ENCODE measurements at regions not wholly inside any gene's neighbourhood (a gene's known extent, or its start where the extent isn't known, plus 50 kb on each side); places are given as distances from the start of the nearest gene placed in this dataset.

DNA sequence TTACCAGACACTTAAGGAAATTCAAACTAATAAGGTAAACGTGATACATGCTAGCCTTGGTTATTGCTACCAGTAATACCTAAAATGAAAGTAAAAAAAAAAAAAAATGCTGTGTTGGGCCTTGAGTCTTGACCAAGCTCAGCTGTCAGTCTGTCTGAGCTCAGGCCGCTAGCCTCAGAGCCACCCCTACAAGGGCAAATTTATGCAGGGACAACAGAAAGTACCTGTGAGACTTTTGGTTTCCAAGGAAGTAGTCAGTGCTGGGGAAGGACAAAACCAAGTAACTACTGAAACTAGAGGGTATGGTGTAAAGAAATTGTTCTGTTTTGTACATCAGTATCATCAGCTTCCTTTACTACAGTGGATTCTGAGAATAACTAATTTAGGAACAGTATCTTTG is 134.3 kb upstream of the SLITRK5 start:
- intact Hi-C loops (cut with DNase I): no loop called here
- H3K27me3 ChIP-seq (replicated peaks; ENCODE audit: insufficient read depth): no peaks in the 10 kb centered on the region
- H3K36me3 ChIP-seq: no peaks in the 10 kb centered on the region
- no peak for DNase-seq (ENCODE audit: low spot score)
- no peaks in the 10 kb centered on the region for H3K9me3 ChIP-seq
- 83% methylated on average over 2 of the region's 2 CpGs for WGBS
- no peak overlapping the region for H3K27ac ChIP-seq
- H3K4me3 ChIP-seq: no peak overlapping the region
- TF ChIP-seq POLR2AphosphoS5 (IDR thresholded peaks at IDR 0.05) (no peak), CTCF (IDR thresholded peaks at IDR 0.05) (no peak), POLR2A (IDR thresholded peaks at IDR 0.05) (no peak)
- no peaks in the 10 kb centered on the region for H3K4me1 ChIP-seq (replicated peaks)

DNA sequence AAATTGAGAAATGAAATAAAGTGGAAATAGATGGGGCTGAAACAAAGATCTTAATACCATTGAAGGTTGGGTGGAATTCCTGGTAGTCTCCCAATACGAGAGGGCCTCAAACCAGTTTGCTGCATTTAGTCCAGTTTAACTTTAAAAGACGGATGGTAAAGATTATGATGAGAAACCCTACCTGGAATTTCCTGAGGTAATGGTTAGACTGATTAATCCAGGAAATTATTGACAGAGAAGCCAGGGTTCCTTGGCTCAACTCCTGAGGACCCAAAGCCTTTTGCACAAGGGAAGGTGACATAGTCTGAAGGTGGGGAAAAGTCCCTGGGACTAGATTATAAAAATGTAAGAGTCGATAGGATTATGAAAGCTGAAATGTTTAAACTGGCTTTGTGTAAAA is 133.2 kb upstream of the SLITRK5 start:
- Histone ChIP-seq H3K4me3 (no peak overlapping the region), H3K27ac (no peak overlapping the region), H3K9me3 (no peaks in the 10 kb centered on the region), H3K4me1 (replicated peaks) (no peaks in the 10 kb centered on the region), H3K27me3 (replicated peaks; ENCODE audit: insufficient read depth) (no peaks in the 10 kb centered on the region), H3K36me3 (no peaks in the 10 kb centered on the region)
- no peak for DNase-seq (ENCODE audit: low spot score)
- WGBS: 84% methylated on average over 3 of the region's 3 CpGs
- intact Hi-C loops (cut with DNase I): no loop called here
- TF ChIP-seq CTCF (IDR thresholded peaks at IDR 0.05): no peak
- no peak for TF ChIP-seq POLR2AphosphoS5 (IDR thresholded peaks at IDR 0.05)
- TF ChIP-seq POLR2A (IDR thresholded peaks at IDR 0.05): no peak

GRCh38 chr13:87538366-87539052 is 132.7 kb upstream of the SLITRK5 start:
- DNase-seq (ENCODE audit: low spot score): no peak
- no peaks in the 10 kb centered on the region for H3K36me3 ChIP-seq
- H3K27me3 ChIP-seq (replicated peaks; ENCODE audit: insufficient read depth): no peaks in the 10 kb centered on the region
- H3K27ac ChIP-seq: no peak overlapping the region
- H3K9me3 ChIP-seq: no peaks in the 10 kb centered on the region
- intact Hi-C loops (cut with DNase I): no loop called here
- no peaks in the 10 kb centered on the region for H3K4me1 ChIP-seq (replicated peaks)
- no peak overlapping the region for H3K4me3 ChIP-seq
- no peak for TF ChIP-seq POLR2A (IDR thresholded peaks at IDR 0.05)
- TF ChIP-seq POLR2AphosphoS5 (IDR thresholded peaks at IDR 0.05): no peak
- no peak for TF ChIP-seq CTCF (IDR thresholded peaks at IDR 0.05)

DNA sequence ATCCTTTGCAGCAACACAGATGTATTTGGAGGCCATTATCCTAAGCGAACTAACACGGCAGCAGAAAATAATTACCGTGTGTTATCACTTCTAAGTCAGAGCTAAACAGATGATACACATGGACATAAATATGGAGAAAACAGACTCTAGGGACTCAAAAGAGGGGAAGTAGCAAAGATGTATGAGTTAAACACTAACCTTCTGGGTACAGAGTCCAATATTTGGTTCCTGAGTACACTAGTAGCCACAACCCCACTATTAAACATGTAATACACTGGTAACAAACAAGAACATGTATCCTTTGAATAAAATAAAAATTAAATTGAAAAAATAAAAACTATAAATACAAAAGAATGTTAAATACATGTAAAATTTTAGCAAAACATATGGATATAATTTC is 118.0 kb upstream of the SLITRK5 start:
- H3K9me3 ChIP-seq: no peaks in the 10 kb centered on the region
- H3K4me3 ChIP-seq: no peak overlapping the region
- no peak overlapping the region for H3K27ac ChIP-seq
- H3K4me1 ChIP-seq (replicated peaks): no peaks in the 10 kb centered on the region
- DNase-seq (ENCODE audit: low spot score): no peak
- intact Hi-C loops (cut with DNase I): no loop called here
- H3K27me3 ChIP-seq (replicated peaks; ENCODE audit: insufficient read depth): no peaks in the 10 kb centered on the region
- no peak for TF ChIP-seq CTCF (IDR thresholded peaks at IDR 0.05)
- TF ChIP-seq POLR2A (IDR thresholded peaks at IDR 0.05): no peak
- TF ChIP-seq POLR2AphosphoS5 (IDR thresholded peaks at IDR 0.05): no peak
- 90% methylated on average over 3 of the region's 3 CpGs for WGBS
- no peaks in the 10 kb centered on the region for H3K36me3 ChIP-seq

DNA sequence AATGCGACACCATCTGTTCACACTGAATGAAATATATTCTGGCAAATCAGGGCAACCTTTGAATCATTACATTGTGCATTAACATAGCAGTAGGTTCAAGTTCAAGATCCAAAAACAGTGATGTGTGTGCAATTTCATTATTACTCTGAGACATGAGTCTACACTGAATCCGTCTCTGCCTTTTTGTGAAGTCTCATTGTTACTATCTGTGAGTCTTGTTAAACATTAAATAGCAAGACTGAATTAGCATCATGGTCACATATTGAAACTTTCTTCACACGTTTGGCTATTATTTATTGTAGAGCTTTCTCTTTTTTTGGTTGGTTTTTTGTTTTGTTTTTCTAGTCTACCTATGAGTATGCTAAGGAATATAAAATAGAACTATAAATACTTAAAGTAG is 117.1 kb upstream of the SLITRK5 start:
- TF ChIP-seq POLR2AphosphoS5 (IDR thresholded peaks at IDR 0.05): no peak
- TF ChIP-seq POLR2A (IDR thresholded peaks at IDR 0.05): no peak
- TF ChIP-seq CTCF (IDR thresholded peaks at IDR 0.05): no peak
- H3K27me3 ChIP-seq (replicated peaks; ENCODE audit: insufficient read depth): no peaks in the 10 kb centered on the region
- H3K36me3 ChIP-seq: no peaks in the 10 kb centered on the region
- no peaks in the 10 kb centered on the region for H3K4me1 ChIP-seq (replicated peaks)
- no peak for DNase-seq (ENCODE audit: low spot score)
- intact Hi-C loops (cut with DNase I): no loop called here
- H3K9me3 ChIP-seq: no peaks in the 10 kb centered on the region
- H3K27ac ChIP-seq: no peak overlapping the region
- 76% methylated on average over 3 of the region's 3 CpGs for WGBS
- no peak overlapping the region for H3K4me3 ChIP-seq
